Endothelial cell of umbilical vein (primary cell): ENCODE measurements at regions not wholly inside any gene's neighbourhood (a gene's known extent, or its start where the extent isn't known, plus 50 kb on each side); places are given as distances from the start of the nearest gene placed in this dataset.
"Not testable (repeated sequence)": the region's sequence is repeated elsewhere in the genome, so short reads cannot be mapped to it uniquely, and the experiment has no call there.

ENCODE experiments used
- BruUV-seq: library from RNA; stranded (reverse); fragments of 400-500 nt; replicated peaks from 2 replicates; lab custom pipeline; 2021; lab: Mats Ljungman, UMichigan
- CTCF ChIA-PET: fragments of 300-600, 350-600 bp; sonication (Branson Sonifier 250); formaldehyde crosslinking; loops from one replicate; lab custom pipeline; 2021; ENCODE audit warnings: antibody characterized with exemption, inconsistent platforms; lab: Charles Lee
- POLR2A ChIA-PET: fragments of 300-600, 350-600 bp; sonication (Branson Sonifier 250); formaldehyde crosslinking; loops from one replicate; lab custom pipeline; 2021; ENCODE audit warnings: antibody characterized with exemption, inconsistent platforms; lab: Charles Lee
- DNase-seq: peaks from one replicate; pipeline ENCODE4 v3.0.0-alpha.2; 2011; ENCODE audit warnings: low read depth, low spot score
- FAIRE-seq: peaks from 2 replicates; lab custom pipeline; 2011; peaks lifted over from hg19 to GRCh38; lab: Jason Lieb, UNC
- H2AFZ ChIP-seq: 2 replicates; pipeline ENCODE4 v1.6.0; 2012; ENCODE audit warnings: low read depth, low read length, control low read depth, inconsistent platforms
- H3K27ac ChIP-seq: 2 replicates; pipeline ENCODE4 v1.5.1; 2011; ENCODE audit warnings: low read depth, mild to moderate bottlenecking, control low read depth, low read length, moderate library complexity; ENCODE audit not compliant: insufficient read depth
- H3K27me3 ChIP-seq, 2 experiments: 2 replicates each; pipeline versions ENCODE4 v1.6.0 to v1.6.1; 2011; ENCODE audit warnings: low read length in 2 of 2, mixed read lengths in 1 of 2; ENCODE audit not compliant: control insufficient read depth in 2 of 2, insufficient read depth in 2 of 2
- H3K36me3 ChIP-seq, 2 experiments: 2 replicates in 1 of 2; 3 replicates in 1 of 2; pipeline ENCODE4 v1.5.1; 2011; ENCODE audit warnings: low read length in 2 of 2, mild to moderate bottlenecking in 1 of 2, moderate library complexity in 1 of 2; ENCODE audit not compliant: control insufficient read depth in 2 of 2, insufficient read depth in 2 of 2; ENCODE audit errors: extremely low read depth in 1 of 2
- H3K4me1 ChIP-seq: 3 replicates; pipeline ENCODE4 v1.5.1; 2011; ENCODE audit warnings: mild to moderate bottlenecking, low read length; ENCODE audit not compliant: control insufficient read depth, insufficient read depth; ENCODE audit errors: extremely low read depth
- H3K4me2 ChIP-seq: 2 replicates; pipeline ENCODE4 v1.6.1; 2011; ENCODE audit warnings: low read length, control low read depth, mixed read lengths; ENCODE audit not compliant: insufficient read depth
- H3K4me3 ChIP-seq, 3 experiments: fragments of 200-600 bp in 1 of 3; sonication (generic), shearing (Covaris generic) in 1 of 3; replicated peaks in 1 of 3; 2 replicates each; pipeline ENCODE4 v1.5.1; 2011 to 2016; ENCODE audit warnings: control low read depth in 3 of 3, low read length in 3 of 3, mild to moderate bottlenecking in 2 of 3, inconsistent platforms in 1 of 3, low read depth in 1 of 3, moderate library complexity in 1 of 3; ENCODE audit not compliant: insufficient read depth in 1 of 3
- H3K79me2 ChIP-seq: 2 replicates; pipeline ENCODE4 v1.6.0; 2012; ENCODE audit warnings: low read length, inconsistent platforms; ENCODE audit not compliant: control insufficient read depth, insufficient read depth
- H3K9ac ChIP-seq: replicated peaks from 2 replicates; pipeline ENCODE3; 2011; ENCODE audit warnings: low read length, control low read depth; ENCODE audit not compliant: insufficient read depth; ENCODE audit errors: extremely low read depth
- H3K9me1 ChIP-seq: replicated peaks from 3 replicates; pipeline ENCODE4 v1.6.0; 2011; ENCODE audit warnings: mild to moderate bottlenecking, low read length; ENCODE audit not compliant: control insufficient read depth, insufficient read depth; ENCODE audit errors: extremely low read depth
- H3K9me3 ChIP-seq: replicated peaks from 2 replicates; pipeline ENCODE4 v1.5.1; 2012; ENCODE audit warnings: low read length, inconsistent platforms; ENCODE audit not compliant: control insufficient read depth, insufficient read depth
- H4K20me1 ChIP-seq: replicated peaks from 2 replicates; pipeline ENCODE3; 2011; ENCODE audit warnings: mild to moderate bottlenecking, low read length; ENCODE audit not compliant: control insufficient read depth, insufficient read depth; ENCODE audit errors: extremely low read depth
- CTCF ChIP-seq, 2 donors: IDR thresholded peaks; 1 replicate in 1 of 2; 2 replicates in 1 of 2; pipeline ENCODE4 v1.5.1; 2011; ENCODE audit warnings: low read length in 2 of 2, mild to moderate bottlenecking in 2 of 2, moderate library complexity in 2 of 2, control low read depth in 1 of 2, inconsistent platforms in 1 of 2, low read depth in 1 of 2; ENCODE audit not compliant: insufficient read depth in 1 of 2; ENCODE audit errors: extremely low read depth in 1 of 2
- EZH2 ChIP-seq: IDR thresholded peaks from 2 replicates; pipeline ENCODE4 v1.6.1; 2012; ENCODE audit warnings: borderline replicate concordance, low read depth, mild to moderate bottlenecking, moderate library complexity, low read length, inconsistent platforms; ENCODE audit not compliant: severe bottlenecking
- FOS ChIP-seq: IDR thresholded peaks from 2 replicates; pipeline ENCODE4 v1.6.1; 2011; ENCODE audit warnings: mild to moderate bottlenecking, low read length, moderate library complexity, borderline replicate concordance; ENCODE audit not compliant: insufficient read depth
- GATA2 ChIP-seq: IDR thresholded peaks from 2 replicates; pipeline ENCODE4 v1.7.0; 2011; ENCODE audit warnings: low read depth, mild to moderate bottlenecking, moderate library complexity, mixed read lengths, low read length; ENCODE audit not compliant: insufficient read length, insufficient read depth
- JUN ChIP-seq: IDR thresholded peaks from 2 replicates; pipeline ENCODE4 v1.6.1; 2011; ENCODE audit warnings: borderline replicate concordance, low read depth; ENCODE audit not compliant: insufficient read length, insufficient read depth
- MAX ChIP-seq: IDR thresholded peaks from 2 replicates; pipeline ENCODE4 v1.6.1; 2011; ENCODE audit not compliant: insufficient read depth, insufficient read length
- MYC ChIP-seq: IDR thresholded peaks from one replicate; pipeline ENCODE4 v1.6.1; 2011; ENCODE audit warnings: mild to moderate bottlenecking, low read depth, low read length
- POLR2A ChIP-seq: IDR thresholded peaks from 2 replicates; pipeline ENCODE4 v1.6.1; 2012; ENCODE audit warnings: low read depth, mild to moderate bottlenecking, control low read depth, low read length
- POLR2AphosphoS5 ChIP-seq: IDR thresholded peaks from 2 replicates; pipeline ENCODE4 v1.6.1; 2012; ENCODE audit warnings: low read depth, mild to moderate bottlenecking, control low read depth, low read length, moderate library complexity; ENCODE audit not compliant: insufficient read depth
- dilution Hi-C: fragments of 300-500 bp; cut with MboI; formaldehyde crosslinking; loops from one replicate; pipeline ENCODE4 v1.15.0; 2019; ENCODE audit warnings: low sequenced_read_pairs; ENCODE audit not compliant: extremely low pct_ligation_motif_present
- intact Hi-C: fragments of 100-400 bp; cut with micrococcal nuclease; formaldehyde crosslinking; loops from one replicate; pipeline ENCODE4 v1.10.0; 2022

GRCh38 chr10:22060984-22061383 is 57.5 kb upstream of the DNAJC1 start:
- H3K4me3 ChIP-seq, H3K4me2 ChIP-seq, H3K9me1 ChIP-seq, H3K79me2 ChIP-seq, H3K4me1 ChIP-seq, BruUV-seq, intact Hi-C loops, H3K9me3 ChIP-seq, H2AFZ ChIP-seq, FAIRE-seq, DNase-seq, CTCF ChIA-PET, POLR2A ChIA-PET, H3K36me3 ChIP-seq, H4K20me1 ChIP-seq, H3K27ac ChIP-seq, H3K27me3 ChIP-seq, H3K9ac ChIP-seq, dilution Hi-C loops: not testable (repeated sequence)

GRCh38 chr10:22058201-22058600 is 54.7 kb upstream of the DNAJC1 start:
- no peaks in the 10 kb centered on the region for H3K9me3 ChIP-seq
- FAIRE-seq: no peak
- H3K79me2 ChIP-seq: no peaks in the 10 kb centered on the region
- POLR2A ChIA-PET: no interaction called here
- H3K4me1 ChIP-seq: no peaks in the 10 kb centered on the region
- no TSS peak for BruUV-seq
- no peaks in the 10 kb centered on the region for H3K36me3 ChIP-seq
- intact Hi-C loops: no loop called here
- H3K27me3 ChIP-seq: no peaks in the 10 kb centered on the region
- H3K4me2 ChIP-seq: no peak overlapping the region
- TF ChIP-seq POLR2AphosphoS5 (no peak), MAX (no peak), GATA2 (no peak), JUN (no peak), EZH2 (no peak), FOS (no peak), CTCF (IDR thresholded peaks at IDR 0.05; ENCODE audit: extremely low read depth in 1 of 2, insufficient read depth in 1 of 2, low read depth in 1 of 2, low read length in 2 of 2) (no peak), MYC (no peak), POLR2A (no peak)
- no peaks in the 10 kb centered on the region for H3K9me1 ChIP-seq
- no peak overlapping the region for H2AFZ ChIP-seq
- H3K27ac ChIP-seq: no peak overlapping the region
- H3K4me3 ChIP-seq: no peak overlapping the region
- CTCF ChIA-PET: no interaction called here
- no peak overlapping the region for H3K9ac ChIP-seq
- dilution Hi-C loops: no loop called here
- DNase-seq: no peak
- H4K20me1 ChIP-seq: no peaks in the 10 kb centered on the region
